Prostate gland (tissue), 2 donors: ENCODE measurements at regions not wholly inside any gene's neighbourhood (a gene's known extent, or its start where the extent isn't known, plus 50 kb on each side); places are given as distances from the start of the nearest gene placed in this dataset.

Experiments used
- CTCF ChIP-seq, 4 experiments: fragments of 200-600 bp in 2 of 4; fragments of 450-650 bp in 2 of 4; sonication (generic) in 2 of 4; IDR thresholded peaks; 1 replicate in 3 of 4; 2 replicates in 1 of 4; pipeline ENCODE4 v1.5.1; 2016 to 2019; ENCODE audit warnings: antibody characterized with exemption in 4 of 4, mild to moderate bottlenecking in 2 of 4, moderate library complexity in 2 of 4
- POLR2A ChIP-seq: fragments of 450-650 bp; IDR thresholded peaks from one replicate; pipeline ENCODE4 v1.6.1; 2016; ENCODE audit warnings: antibody characterized with exemption, mild to moderate bottlenecking

GRCh38 chr11:96681019-96681716 lies 291.4 kb downstream of the JRKL start:
- TF ChIP-seq CTCF (IDR thresholded peaks at IDR 0.05) (no peak), POLR2A (no peak)
